ENCODE measurements at regions not wholly inside any gene's neighbourhood (a gene's known extent, or its start where the extent isn't known, plus 50 kb on each side); places are given as distances from the start of the nearest gene placed in this dataset.
"Not testable (repeated sequence)": the region's sequence is repeated elsewhere in the genome, so short reads cannot be mapped to it uniquely, and the experiment has no call there.

- H3K4me1 Mint-ChIP-seq (ENCODE audit: unreplicated experiment), result no peaks in the 10 kb centered on the region
- no peaks in the 10 kb centered on the region for H3K36me3 Mint-ChIP-seq (ENCODE audit: low read depth, unreplicated experiment)
- no peak overlapping the region for H3K27ac Mint-ChIP-seq (ENCODE audit: unreplicated experiment)
- DNase-seq (ENCODE audit: low spot score), result no peak
- no peaks in the 10 kb centered on the region for H3K27me3 Mint-ChIP-seq (ENCODE audit: unreplicated experiment)
- H3K4me3 Mint-ChIP-seq (ENCODE audit: unreplicated experiment), result no peak overlapping the region
- TF ChIP-seq CTCF (IDR thresholded peaks at IDR 0.05; ENCODE audit: unreplicated experiment), result no peak
- no peaks in the 10 kb centered on the region for H3K9me3 Mint-ChIP-seq (ENCODE audit: unreplicated experiment)
These were observed 454.0 kb downstream of the PLPP3 start for GRCh38 chr1:56125316-56125715.

DNA sequence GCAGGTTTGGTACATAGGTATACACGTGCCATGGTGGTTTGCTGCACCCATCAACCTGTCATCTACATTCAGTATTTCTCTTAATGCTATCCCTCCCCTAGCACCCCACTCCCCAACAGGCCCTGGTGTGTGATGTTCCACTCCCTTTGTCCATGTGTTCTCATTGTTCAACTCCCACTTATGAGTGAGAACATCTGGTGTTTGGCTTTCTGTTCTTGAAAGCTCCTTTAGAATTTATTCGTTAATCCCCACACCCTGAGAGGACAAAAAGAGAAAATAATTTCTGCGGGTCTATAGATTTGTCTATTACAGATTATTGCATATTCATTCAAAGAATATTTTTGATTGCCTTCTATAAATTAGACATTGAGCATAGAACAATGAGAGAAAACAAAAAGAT lies 455.5 kb downstream of the PLPP3 start:
- H3K27me3 Mint-ChIP-seq (ENCODE audit: unreplicated experiment), result no peaks in the 10 kb centered on the region
- H3K4me1 Mint-ChIP-seq (ENCODE audit: unreplicated experiment), result no peaks in the 10 kb centered on the region
- no peak overlapping the region for H3K4me3 Mint-ChIP-seq (ENCODE audit: unreplicated experiment)
- H3K27ac Mint-ChIP-seq (ENCODE audit: unreplicated experiment), result no peak overlapping the region
- no peak for TF ChIP-seq CTCF (IDR thresholded peaks at IDR 0.05; ENCODE audit: unreplicated experiment)
- H3K9me3 Mint-ChIP-seq (ENCODE audit: unreplicated experiment), result no peaks in the 10 kb centered on the region
- DNase-seq (ENCODE audit: low spot score), result no peak
- H3K36me3 Mint-ChIP-seq (ENCODE audit: low read depth, unreplicated experiment), result no peaks in the 10 kb centered on the region

DNA sequence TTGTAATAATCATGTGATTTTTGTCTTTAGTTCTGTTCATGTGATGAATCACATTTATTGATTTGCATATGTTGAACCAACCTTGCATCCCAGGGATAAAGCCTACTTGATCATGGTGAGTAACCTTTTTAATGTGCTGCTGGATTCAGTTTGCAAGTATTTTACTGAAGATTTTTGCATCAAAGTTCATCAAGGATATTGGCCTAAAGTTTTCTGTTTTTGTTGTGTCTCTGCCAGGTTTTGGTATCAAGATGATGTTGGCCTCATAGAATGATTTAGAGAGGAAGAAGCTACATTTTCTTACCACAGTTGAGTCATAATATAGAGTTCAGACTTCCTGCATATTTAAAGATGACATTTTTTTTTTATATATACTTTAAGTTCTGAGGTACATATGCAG lies 455.9 kb downstream of the PLPP3 start:
- Mint-ChIP-seq H3K27ac (ENCODE audit: unreplicated experiment) (no peak overlapping the region), H3K27me3 (ENCODE audit: unreplicated experiment) (no peaks in the 10 kb centered on the region), H3K4me1 (ENCODE audit: unreplicated experiment) (no peaks in the 10 kb centered on the region), H3K4me3 (ENCODE audit: unreplicated experiment) (no peak overlapping the region), H3K36me3 (ENCODE audit: low read depth, unreplicated experiment) (no peaks in the 10 kb centered on the region), H3K9me3 (ENCODE audit: unreplicated experiment) (no peaks in the 10 kb centered on the region)
- no peak for TF ChIP-seq CTCF (IDR thresholded peaks at IDR 0.05; ENCODE audit: unreplicated experiment)
- DNase-seq (ENCODE audit: low spot score), result no peak

DNA sequence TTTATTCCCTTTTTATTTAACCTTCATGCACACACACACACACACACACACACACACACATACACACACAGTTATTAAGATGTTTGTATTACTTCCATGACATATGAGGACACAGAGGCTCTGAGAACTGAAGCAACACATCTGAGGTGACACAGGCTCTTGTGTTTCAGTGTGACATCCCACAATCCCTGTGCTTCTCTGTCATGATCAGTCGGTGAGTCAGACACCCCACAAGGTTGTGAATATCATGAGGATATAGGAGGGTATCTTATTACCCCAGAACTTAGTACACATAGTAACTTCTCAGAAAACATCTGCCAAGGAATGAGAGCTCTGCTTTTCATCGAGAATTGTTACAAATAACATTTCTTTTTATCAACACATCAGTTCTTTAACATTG lies 459.3 kb downstream of the PLPP3 start:
- Mint-ChIP-seq H3K27me3 (ENCODE audit: unreplicated experiment) (no peaks in the 10 kb centered on the region), H3K4me3 (ENCODE audit: unreplicated experiment) (no peak overlapping the region), H3K9me3 (ENCODE audit: unreplicated experiment) (no peaks in the 10 kb centered on the region), H3K36me3 (ENCODE audit: low read depth, unreplicated experiment) (no peaks in the 10 kb centered on the region), H3K4me1 (ENCODE audit: unreplicated experiment) (no peaks in the 10 kb centered on the region), H3K27ac (ENCODE audit: unreplicated experiment) (no peak overlapping the region)
- TF ChIP-seq CTCF (IDR thresholded peaks at IDR 0.05; ENCODE audit: unreplicated experiment), result no peak
- DNase-seq (ENCODE audit: low spot score), result no peak

GRCh38 chr1:56118676-56119075 lies 460.7 kb downstream of the PLPP3 start:
- DNase-seq (ENCODE audit: low spot score); H3K27me3 Mint-ChIP-seq (ENCODE audit: unreplicated experiment); H3K4me1 Mint-ChIP-seq (ENCODE audit: unreplicated experiment); H3K9me3 Mint-ChIP-seq (ENCODE audit: unreplicated experiment); H3K36me3 Mint-ChIP-seq (ENCODE audit: low read depth, unreplicated experiment); H3K4me3 Mint-ChIP-seq (ENCODE audit: unreplicated experiment); H3K27ac Mint-ChIP-seq (ENCODE audit: unreplicated experiment): not testable (repeated sequence)

DNA sequence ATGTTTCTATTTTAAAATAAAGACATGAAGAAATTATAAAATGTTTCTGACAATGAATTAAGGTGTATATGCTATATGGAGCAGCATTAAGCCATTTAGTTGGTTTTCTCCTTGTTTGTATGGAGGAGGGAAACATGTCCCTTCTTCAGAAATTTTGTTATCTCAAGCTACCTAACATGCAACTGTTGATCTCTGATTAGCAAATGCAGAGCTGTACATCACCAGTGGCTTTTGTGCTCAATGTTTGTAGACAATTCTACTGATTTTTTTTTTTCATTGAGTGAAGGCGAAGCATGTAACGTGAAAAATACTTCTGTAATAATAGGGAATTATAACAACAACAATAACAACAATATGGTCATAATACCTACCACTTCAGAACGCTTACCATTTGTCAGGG lies 463.7 kb downstream of the PLPP3 start:
- H3K4me1 Mint-ChIP-seq (ENCODE audit: unreplicated experiment), result no peaks in the 10 kb centered on the region
- no peak overlapping the region for H3K4me3 Mint-ChIP-seq (ENCODE audit: unreplicated experiment)
- no peaks in the 10 kb centered on the region for H3K36me3 Mint-ChIP-seq (ENCODE audit: low read depth, unreplicated experiment)
- no peak for TF ChIP-seq CTCF (IDR thresholded peaks at IDR 0.05; ENCODE audit: unreplicated experiment)
- H3K27me3 Mint-ChIP-seq (ENCODE audit: unreplicated experiment), result no peaks in the 10 kb centered on the region
- no peaks in the 10 kb centered on the region for H3K9me3 Mint-ChIP-seq (ENCODE audit: unreplicated experiment)
- no peak overlapping the region for H3K27ac Mint-ChIP-seq (ENCODE audit: unreplicated experiment)
- no peak for DNase-seq (ENCODE audit: low spot score)

Measured in endothelial cell (in vitro differentiated cells).